ENCODE measurements at regions not wholly inside any gene's neighbourhood (a gene's known extent, or its start where the extent isn't known, plus 50 kb on each side); places are given as distances from the start of the nearest gene placed in this dataset.

GRCh38 chr17:68749349-68750207 lies 148.4 kb upstream of the FAM20A start:
- TF ChIP-seq FOXM1 (IDR thresholded peaks at IDR 0.05; ENCODE audit: borderline replicate concordance, low read depth) = no peak
- TF ChIP-seq ZBTB7A (IDR thresholded peaks at IDR 0.05; ENCODE audit: low read depth) = no peak
- no peak for TF ChIP-seq USF1 (IDR thresholded peaks at IDR 0.05)

DNA sequence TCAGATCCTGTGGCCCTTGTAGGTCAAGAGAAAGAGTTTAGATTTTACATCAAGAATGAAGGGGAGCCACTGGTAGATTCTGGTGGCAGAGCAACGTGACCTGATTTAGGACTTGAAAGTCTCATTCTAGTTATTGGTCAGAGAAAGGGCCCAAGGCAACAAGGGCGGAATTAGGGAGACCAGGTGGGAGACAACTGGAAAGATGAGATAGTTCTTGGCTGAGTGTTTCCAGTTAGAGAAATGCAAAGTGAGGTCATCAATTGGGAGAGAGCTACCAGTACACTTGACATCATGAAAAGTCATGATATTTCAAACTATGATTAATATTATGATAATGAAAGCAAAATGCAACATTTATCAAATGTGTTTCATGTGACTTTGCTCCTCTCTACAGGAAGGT lies 147.2 kb upstream of the FAM20A start:
- TF ChIP-seq CEBPB (IDR thresholded peaks at IDR 0.05) (no peak), CREB1 (IDR thresholded peaks at IDR 0.05; ENCODE audit: low read depth) (no peak), ZBTB7A (IDR thresholded peaks at IDR 0.05; ENCODE audit: low read depth) (no peak), YY1 (IDR thresholded peaks at IDR 0.05; ENCODE audit: low read depth) (no peak), EGR1 (IDR thresholded peaks at IDR 0.05) (no peak), NFIC (IDR thresholded peaks at IDR 0.05) (no peak), TAF1 (IDR thresholded peaks at IDR 0.05; ENCODE audit: low read depth) (no peak), USF1 (IDR thresholded peaks at IDR 0.05) (no peak), RAD21 (IDR thresholded peaks at IDR 0.05; ENCODE audit: low read depth) (no peak), FOXM1 (IDR thresholded peaks at IDR 0.05; ENCODE audit: borderline replicate concordance, low read depth) (no peak), TEAD4 (IDR thresholded peaks at IDR 0.05) (no peak), TCF12 (IDR thresholded peaks at IDR 0.05; ENCODE audit: low read depth) (no peak)
- TF ChIP-seq, protein P1, sequence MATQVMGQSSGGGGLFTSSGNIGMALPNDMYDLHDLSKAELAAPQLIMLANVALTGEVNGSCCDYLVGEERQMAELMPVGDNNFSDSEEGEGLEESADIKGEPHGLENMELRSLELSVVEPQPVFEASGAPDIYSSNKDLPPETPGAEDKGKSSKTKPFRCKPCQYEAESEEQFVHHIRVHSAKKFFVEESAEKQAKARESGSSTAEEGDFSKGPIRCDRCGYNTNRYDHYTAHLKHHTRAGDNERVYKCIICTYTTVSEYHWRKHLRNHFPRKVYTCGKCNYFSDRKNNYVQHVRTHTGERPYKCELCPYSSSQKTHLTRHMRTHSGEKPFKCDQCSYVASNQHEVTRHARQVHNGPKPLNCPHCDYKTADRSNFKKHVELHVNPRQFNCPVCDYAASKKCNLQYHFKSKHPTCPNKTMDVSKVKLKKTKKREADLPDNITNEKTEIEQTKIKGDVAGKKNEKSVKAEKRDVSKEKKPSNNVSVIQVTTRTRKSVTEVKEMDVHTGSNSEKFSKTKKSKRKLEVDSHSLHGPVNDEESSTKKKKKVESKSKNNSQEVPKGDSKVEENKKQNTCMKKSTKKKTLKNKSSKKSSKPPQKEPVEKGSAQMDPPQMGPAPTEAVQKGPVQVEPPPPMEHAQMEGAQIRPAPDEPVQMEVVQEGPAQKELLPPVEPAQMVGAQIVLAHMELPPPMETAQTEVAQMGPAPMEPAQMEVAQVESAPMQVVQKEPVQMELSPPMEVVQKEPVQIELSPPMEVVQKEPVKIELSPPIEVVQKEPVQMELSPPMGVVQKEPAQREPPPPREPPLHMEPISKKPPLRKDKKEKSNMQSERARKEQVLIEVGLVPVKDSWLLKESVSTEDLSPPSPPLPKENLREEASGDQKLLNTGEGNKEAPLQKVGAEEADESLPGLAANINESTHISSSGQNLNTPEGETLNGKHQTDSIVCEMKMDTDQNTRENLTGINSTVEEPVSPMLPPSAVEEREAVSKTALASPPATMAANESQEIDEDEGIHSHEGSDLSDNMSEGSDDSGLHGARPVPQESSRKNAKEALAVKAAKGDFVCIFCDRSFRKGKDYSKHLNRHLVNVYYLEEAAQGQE (IDR thresholded peaks at IDR 0.05; ENCODE audit: low read depth) = no peak
- TF ChIP-seq, protein P2, sequence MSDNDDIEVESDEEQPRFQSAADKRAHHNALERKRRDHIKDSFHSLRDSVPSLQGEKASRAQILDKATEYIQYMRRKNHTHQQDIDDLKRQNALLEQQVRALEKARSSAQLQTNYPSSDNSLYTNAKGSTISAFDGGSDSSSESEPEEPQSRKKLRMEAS (IDR thresholded peaks at IDR 0.05) = no peak

DNA sequence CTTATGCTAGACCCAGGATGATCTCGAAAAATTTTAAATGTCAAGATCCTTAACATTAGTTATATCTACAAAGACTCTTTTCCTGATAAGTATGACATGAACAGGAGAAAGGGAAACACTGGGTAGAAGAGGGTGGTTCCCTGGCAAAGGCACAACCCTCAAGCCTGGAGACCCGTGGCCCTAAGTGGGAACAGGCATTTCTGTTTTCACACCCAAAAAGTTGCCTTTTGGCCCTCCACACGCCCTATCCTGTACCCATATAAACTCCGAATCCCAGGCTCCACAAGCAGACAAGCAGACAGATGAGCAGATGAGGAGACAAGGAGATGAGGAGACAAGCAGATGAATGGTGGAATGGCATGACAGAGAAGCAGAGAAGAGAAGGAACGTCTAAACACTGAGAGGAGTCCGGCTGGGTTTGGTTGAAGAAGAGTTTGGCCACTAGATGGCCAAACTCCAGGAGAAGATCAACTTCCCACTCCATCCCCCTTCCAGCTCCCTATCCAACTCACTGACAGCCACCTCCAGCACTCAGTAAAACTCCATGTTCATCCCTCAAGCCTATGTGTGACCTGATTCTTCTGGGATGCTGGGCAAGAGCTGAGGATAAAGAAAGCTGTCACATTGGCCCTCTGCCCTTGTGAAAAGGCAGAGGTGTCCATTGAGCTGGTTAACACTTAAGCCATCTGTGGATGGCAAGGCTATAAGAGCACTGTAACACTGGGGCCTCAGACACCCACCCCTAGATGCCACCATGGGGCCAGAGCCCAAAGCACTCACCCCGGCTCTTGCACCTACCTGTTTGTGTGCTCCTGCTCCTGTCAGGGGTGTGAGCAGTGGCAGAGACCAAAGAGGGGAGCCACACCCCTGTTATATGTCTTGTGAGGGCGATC lies 139.6 kb upstream of the FAM20A start:
- TF ChIP-seq NFIC (IDR thresholded peaks at IDR 0.05) (no peak), TCF12 (IDR thresholded peaks at IDR 0.05; ENCODE audit: low read depth) (no peak), CEBPB (IDR thresholded peaks at IDR 0.05) (no peak), TEAD4 (IDR thresholded peaks at IDR 0.05) (no peak), CREB1 (IDR thresholded peaks at IDR 0.05; ENCODE audit: low read depth) (no peak), EGR1 (IDR thresholded peaks at IDR 0.05) (no peak), YY1 (IDR thresholded peaks at IDR 0.05; ENCODE audit: low read depth) (no peak), USF1 (IDR thresholded peaks at IDR 0.05) (no peak), FOXM1 (IDR thresholded peaks at IDR 0.05; ENCODE audit: borderline replicate concordance, low read depth) (no peak), ZBTB7A (IDR thresholded peaks at IDR 0.05; ENCODE audit: low read depth) (no peak)
- TF ChIP-seq, protein P1 (IDR thresholded peaks at IDR 0.05; ENCODE audit: low read depth) = no peak
- TF ChIP-seq, protein P2 (IDR thresholded peaks at IDR 0.05) = no peak

DNA sequence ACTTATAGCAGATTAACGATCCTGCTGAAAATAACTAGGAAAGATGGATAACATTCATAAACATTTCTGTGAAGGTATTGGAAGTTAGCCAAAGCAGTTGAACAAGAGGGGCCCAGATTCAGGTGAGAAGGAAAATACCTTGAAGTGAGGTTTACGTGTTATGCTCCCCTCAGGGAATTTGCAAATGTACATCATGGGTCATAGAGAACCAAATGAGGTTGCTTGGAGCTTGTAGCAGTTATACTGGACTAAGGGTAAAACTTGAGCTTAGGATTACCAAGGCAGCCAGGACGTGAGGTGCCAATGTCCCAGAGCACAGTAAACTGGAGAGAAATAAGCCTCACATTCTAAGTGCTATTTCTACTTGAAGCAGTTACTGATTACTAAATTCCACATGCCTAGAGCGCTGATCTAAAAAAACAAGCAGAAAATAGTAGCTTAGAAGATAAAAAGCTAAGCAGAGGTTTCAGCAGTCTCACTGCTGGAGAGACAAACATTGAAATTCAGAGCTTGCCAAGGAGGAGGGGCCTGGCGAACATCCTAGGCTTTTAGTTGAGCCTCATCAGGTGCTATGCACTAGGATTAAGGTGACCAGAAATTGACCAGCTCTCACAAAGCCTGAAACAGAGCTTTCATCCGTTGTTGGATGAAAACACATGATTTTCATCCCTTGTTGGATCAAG lies 136.7 kb upstream of the FAM20A start:
- TF ChIP-seq RAD21 (IDR thresholded peaks at IDR 0.05; ENCODE audit: low read depth) = no peak
- no peak for TF ChIP-seq CREB1 (IDR thresholded peaks at IDR 0.05; ENCODE audit: low read depth)
- TF ChIP-seq YY1 (IDR thresholded peaks at IDR 0.05; ENCODE audit: low read depth) = no peak
- TF ChIP-seq, protein P1 (IDR thresholded peaks at IDR 0.05; ENCODE audit: low read depth) = no peak
- no peak for TF ChIP-seq TCF12 (IDR thresholded peaks at IDR 0.05; ENCODE audit: low read depth)
- TF ChIP-seq TEAD4 (IDR thresholded peaks at IDR 0.05) = no peak
- TF ChIP-seq USF1 (IDR thresholded peaks at IDR 0.05) = no peak
- no peak for TF ChIP-seq FOXM1 (IDR thresholded peaks at IDR 0.05; ENCODE audit: borderline replicate concordance, low read depth)
- TF ChIP-seq, protein P2 (IDR thresholded peaks at IDR 0.05) = no peak
- no peak for TF ChIP-seq EP300 (IDR thresholded peaks at IDR 0.05; ENCODE audit: borderline replicate concordance)
- no peak for TF ChIP-seq ZBTB7A (IDR thresholded peaks at IDR 0.05; ENCODE audit: low read depth)
- TF ChIP-seq EGR1 (IDR thresholded peaks at IDR 0.05) = no peak
- TF ChIP-seq CEBPB (IDR thresholded peaks at IDR 0.05) = no peak
- no peak for TF ChIP-seq TAF1 (IDR thresholded peaks at IDR 0.05; ENCODE audit: low read depth)
- no peak for TF ChIP-seq NFIC (IDR thresholded peaks at IDR 0.05)

Data from Ishikawa (cell line).